Uterus (tissue), 3 donors: ENCODE measurements at regions not wholly inside any gene's neighbourhood (a gene's known extent, or its start where the extent isn't known, plus 50 kb on each side); places are given as distances from the start of the nearest gene placed in this dataset.
"Not testable (repeated sequence)": the region's sequence is repeated elsewhere in the genome, so short reads cannot be mapped to it uniquely, and the experiment has no call there.

Experiments
- DNase-seq, 2 donors: peaks; one replicate each; pipeline ENCODE4 v3.0.0-alpha.2; 2019 to 2020
- H3K27ac ChIP-seq, 2 donors: fragments of 200-600 bp; sonication (generic); 1 replicate in 1 of 2; 2 replicates in 1 of 2; pipeline ENCODE4 v1.5.1; 2016 to 2018
- H3K27me3 ChIP-seq, 2 donors: fragments of 200-600 bp; sonication (generic); one replicate each; pipeline ENCODE4 v1.5.1; 2018 to 2019; ENCODE audit warnings: control low read depth in 1 of 2
- H3K36me3 ChIP-seq, 2 donors: fragments of 200-600 bp; sonication (generic); one replicate each; pipeline ENCODE4 v1.5.1; 2019; ENCODE audit warnings: control low read depth in 1 of 2
- H3K4me1 ChIP-seq, 2 donors: fragments of 200-600 bp; sonication (generic); one replicate each; pipeline ENCODE4 v1.5.1; 2018 to 2019; ENCODE audit warnings: control low read depth in 1 of 2
- H3K4me3 ChIP-seq, 2 donors: fragments of 200-600 bp; sonication (generic); 1 replicate in 1 of 2; 2 replicates in 1 of 2; pipeline ENCODE4 v1.5.1; 2018 to 2019; ENCODE audit warnings: mild to moderate bottlenecking in 1 of 2
- H3K9me3 ChIP-seq, 2 donors: fragments of 200-600 bp; sonication (generic); one replicate each; pipeline ENCODE4 v1.5.1; 2019; ENCODE audit warnings: control low read depth in 1 of 2
- CTCF ChIP-seq, 4 experiments: fragments of 200-600 bp in 2 of 4; fragments of 450-650 bp in 2 of 4; sonication (generic) in 2 of 4; IDR thresholded peaks; one replicate each; pipeline ENCODE4 v1.5.1; 2016 to 2019; ENCODE audit warnings: antibody characterized with exemption in 4 of 4, mild to moderate bottlenecking in 2 of 4, moderate library complexity in 1 of 4
- POLR2A ChIP-seq, 2 donors: fragments of 450-650 bp; IDR thresholded peaks; one replicate each; pipeline ENCODE4 v1.6.1; 2016; ENCODE audit warnings: antibody characterized with exemption in 2 of 2, mild to moderate bottlenecking in 1 of 2, moderate library complexity in 1 of 2
- intact Hi-C: fragments of 100-400 bp; cut with DNase I; formaldehyde crosslinking; loops from one replicate; pipeline ENCODE4 v1.15.1; 2023; ENCODE audit warnings: low total_unique reads
- donor health status: DM: yes; HTN: yes; CAD: no.

GRCh38 chr2:22062679-22063078 is 938.9 kb downstream of the TDRD15 start:
- Histone ChIP-seq H3K27me3 (no peaks in the 10 kb centered on the region), H3K9me3 (no peaks in the 10 kb centered on the region), H3K4me3 (no peak overlapping the region), H3K36me3 (no peaks in the 10 kb centered on the region), H3K4me1 (no peaks in the 10 kb centered on the region), H3K27ac (no peak overlapping the region)
- TF ChIP-seq POLR2A (IDR thresholded peaks at IDR 0.05) (no peak), CTCF (IDR thresholded peaks at IDR 0.05) (no peak)
- intact Hi-C loops: no loop called here
- no peak for DNase-seq

GRCh38 chr2:22076454-22076853 is 952.7 kb downstream of the TDRD15 start:
- H3K4me3 ChIP-seq: no peak overlapping the region
- H3K27ac ChIP-seq: no peak overlapping the region
- no peaks in the 10 kb centered on the region for H3K27me3 ChIP-seq
- no peaks in the 10 kb centered on the region for H3K36me3 ChIP-seq
- TF ChIP-seq CTCF (IDR thresholded peaks at IDR 0.05) (no peak), POLR2A (IDR thresholded peaks at IDR 0.05) (no peak)
- no peak for DNase-seq
- no peaks in the 10 kb centered on the region for H3K9me3 ChIP-seq
- no peaks in the 10 kb centered on the region for H3K4me1 ChIP-seq
- intact Hi-C loops: no loop called here

GRCh38 chr2:22078701-22079100 is 954.9 kb downstream of the TDRD15 start:
- TF ChIP-seq CTCF (IDR thresholded peaks at IDR 0.05) (no peak), POLR2A (IDR thresholded peaks at IDR 0.05) (no peak)
- no peak for DNase-seq
- no peaks in the 10 kb centered on the region for H3K36me3 ChIP-seq
- H3K4me3 ChIP-seq: no peak overlapping the region
- no peaks in the 10 kb centered on the region for H3K9me3 ChIP-seq
- H3K27ac ChIP-seq: no peak overlapping the region
- intact Hi-C loops: no loop called here
- H3K27me3 ChIP-seq: no peaks in the 10 kb centered on the region
- no peaks in the 10 kb centered on the region for H3K4me1 ChIP-seq

- no peak for DNase-seq
- no peak overlapping the region for H3K27ac ChIP-seq
- no peaks in the 10 kb centered on the region for H3K9me3 ChIP-seq
- H3K36me3 ChIP-seq: no peaks in the 10 kb centered on the region
- intact Hi-C loops: no loop called here
- TF ChIP-seq POLR2A (IDR thresholded peaks at IDR 0.05): no peak
- TF ChIP-seq CTCF (IDR thresholded peaks at IDR 0.05): no peak
- H3K4me1 ChIP-seq: no peaks in the 10 kb centered on the region
- H3K27me3 ChIP-seq: no peaks in the 10 kb centered on the region
- H3K4me3 ChIP-seq: no peak overlapping the region
Observed at GRCh38 chr2:22079583-22079982, 955.8 kb downstream of the TDRD15 start.

GRCh38 chr2:22086726-22087125 is 963.0 kb downstream of the TDRD15 start:
- Histone ChIP-seq H3K4me3 (no peak overlapping the region), H3K27ac (no peak overlapping the region), H3K9me3 (no peaks in the 10 kb centered on the region), H3K27me3 (no peaks in the 10 kb centered on the region), H3K4me1 (no peaks in the 10 kb centered on the region), H3K36me3 (no peaks in the 10 kb centered on the region)
- TF ChIP-seq CTCF (IDR thresholded peaks at IDR 0.05): no peak
- TF ChIP-seq POLR2A (IDR thresholded peaks at IDR 0.05): no peak
- intact Hi-C loops: no loop called here
- DNase-seq: no peak

DNA sequence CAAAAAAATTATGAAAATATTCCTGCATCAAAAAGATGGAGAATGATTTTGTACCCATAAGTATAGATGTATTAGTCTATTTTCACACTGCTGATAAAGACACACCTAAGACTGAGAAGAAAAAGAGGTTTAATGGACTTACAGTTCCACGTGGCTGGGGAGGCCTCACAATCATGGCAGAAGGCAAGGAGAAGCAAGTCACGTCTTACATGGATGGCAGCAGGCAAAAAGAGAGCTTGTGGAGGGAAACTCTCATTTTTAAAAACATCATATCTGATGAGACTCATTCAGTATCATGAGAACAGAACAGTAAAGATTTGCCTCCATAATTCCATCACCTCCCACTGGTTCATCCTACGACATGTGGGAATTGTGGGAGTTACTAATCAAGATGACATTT is 979.8 kb downstream of the TDRD15 start:
- H3K4me3 ChIP-seq, H3K4me1 ChIP-seq, H3K9me3 ChIP-seq, H3K36me3 ChIP-seq, intact Hi-C loops, H3K27ac ChIP-seq, DNase-seq, H3K27me3 ChIP-seq: not testable (repeated sequence)
